Tibial artery (tissue), 4 donors: ENCODE measurements at regions not wholly inside any gene's neighbourhood (a gene's known extent, or its start where the extent isn't known, plus 50 kb on each side); places are given as distances from the start of the nearest gene placed in this dataset.

Experiments
- DNase-seq, 2 donors: peaks; one replicate each; pipeline ENCODE4 v3.0.0-alpha.2; 2019
- H3K27ac ChIP-seq, 2 donors: fragments of 200-600 bp; sonication (generic) in 1 of 2; 1 replicate in 1 of 2; 2 replicates in 1 of 2; pipeline ENCODE4 v1.5.1; 2018 to 2019; ENCODE audit warnings: mild to moderate bottlenecking in 1 of 2
- H3K27me3 ChIP-seq, 2 donors: fragments of 200-600 bp; sonication (generic) in 1 of 2; one replicate each; pipeline versions ENCODE4 v1.5.1 to v1.6.0; 2016 to 2019
- H3K36me3 ChIP-seq, 3 donors: fragments of 200-600 bp; sonication (generic) in 2 of 3; one replicate each; pipeline ENCODE4 v1.5.1; 2016 to 2019; ENCODE audit warnings: mild to moderate bottlenecking in 2 of 3
- H3K4me1 ChIP-seq, 4 donors: fragments of 200-600 bp; sonication (generic) in 2 of 4; 1 replicate in 3 of 4; 2 replicates in 1 of 4; pipeline ENCODE4 v1.5.1; 2016 to 2019
- H3K4me3 ChIP-seq, 2 donors: fragments of 200-600 bp; sonication (generic) in 1 of 2; 1 replicate in 1 of 2; 2 replicates in 1 of 2; pipeline ENCODE4 v1.5.1; 2018 to 2019; ENCODE audit warnings: mild to moderate bottlenecking in 2 of 2
- H3K9me3 ChIP-seq, 3 donors: fragments of 200-600 bp; sonication (generic) in 1 of 3; one replicate each; pipeline ENCODE4 v1.5.1; 2016 to 2019
- CTCF ChIP-seq, 2 experiments: fragments of 200-600 bp in 1 of 2; fragments of 450-650 bp in 1 of 2; IDR thresholded peaks; one replicate each; pipeline ENCODE4 v1.5.1; 2017 to 2019; ENCODE audit warnings: antibody characterized with exemption in 2 of 2, mild to moderate bottlenecking in 1 of 2, moderate library complexity in 1 of 2
- intact Hi-C: fragments of 100-400 bp; cut with DNase I; formaldehyde crosslinking; loops from one replicate; pipeline ENCODE4 v1.15.0; 2023; ENCODE audit warnings: low total_unique reads

- no peak overlapping the region for H3K4me3 ChIP-seq
- H3K36me3 ChIP-seq = no peaks in the 10 kb centered on the region
- H3K4me1 ChIP-seq = no peaks in the 10 kb centered on the region
- no peak for TF ChIP-seq CTCF (IDR thresholded peaks at IDR 0.05)
- H3K27me3 ChIP-seq = no peaks in the 10 kb centered on the region
- intact Hi-C loops = no loop called here
- peaks cover 0 to 3% (median 0%) of the 10 kb centered on the region in 3 donors for H3K9me3 ChIP-seq
- H3K27ac ChIP-seq = no peak overlapping the region
- DNase-seq = no peak
These were observed 448.2 kb downstream of the EDEM1 start for GRCh38 chr3:5635746-5636145.

- Histone ChIP-seq H3K27ac (no peak overlapping the region), H3K4me3 (no peak overlapping the region), H3K9me3 (peaks cover 0 to 3% (median 0%) of the 10 kb centered on the region in 3 donors), H3K4me1 (no peaks in the 10 kb centered on the region), H3K27me3 (no peaks in the 10 kb centered on the region), H3K36me3 (no peaks in the 10 kb centered on the region)
- no peak for TF ChIP-seq CTCF (IDR thresholded peaks at IDR 0.05)
- DNase-seq = no peak
- intact Hi-C loops = no loop called here
These were observed 451.0 kb downstream of the EDEM1 start for GRCh38 chr3:5638550-5638949.

GRCh38 chr3:5644773-5645670 lies 457.5 kb downstream of the EDEM1 start:
- no peak for TF ChIP-seq CTCF (IDR thresholded peaks at IDR 0.05)
- H3K27me3 ChIP-seq = no peaks in the 10 kb centered on the region
- no peak overlapping the region for H3K27ac ChIP-seq
- no peaks in the 10 kb centered on the region for H3K36me3 ChIP-seq
- H3K4me1 ChIP-seq = no peaks in the 10 kb centered on the region
- intact Hi-C loops = no loop called here
- no peak for DNase-seq
- no peaks in the 10 kb centered on the region for H3K9me3 ChIP-seq
- no peak overlapping the region for H3K4me3 ChIP-seq

DNA sequence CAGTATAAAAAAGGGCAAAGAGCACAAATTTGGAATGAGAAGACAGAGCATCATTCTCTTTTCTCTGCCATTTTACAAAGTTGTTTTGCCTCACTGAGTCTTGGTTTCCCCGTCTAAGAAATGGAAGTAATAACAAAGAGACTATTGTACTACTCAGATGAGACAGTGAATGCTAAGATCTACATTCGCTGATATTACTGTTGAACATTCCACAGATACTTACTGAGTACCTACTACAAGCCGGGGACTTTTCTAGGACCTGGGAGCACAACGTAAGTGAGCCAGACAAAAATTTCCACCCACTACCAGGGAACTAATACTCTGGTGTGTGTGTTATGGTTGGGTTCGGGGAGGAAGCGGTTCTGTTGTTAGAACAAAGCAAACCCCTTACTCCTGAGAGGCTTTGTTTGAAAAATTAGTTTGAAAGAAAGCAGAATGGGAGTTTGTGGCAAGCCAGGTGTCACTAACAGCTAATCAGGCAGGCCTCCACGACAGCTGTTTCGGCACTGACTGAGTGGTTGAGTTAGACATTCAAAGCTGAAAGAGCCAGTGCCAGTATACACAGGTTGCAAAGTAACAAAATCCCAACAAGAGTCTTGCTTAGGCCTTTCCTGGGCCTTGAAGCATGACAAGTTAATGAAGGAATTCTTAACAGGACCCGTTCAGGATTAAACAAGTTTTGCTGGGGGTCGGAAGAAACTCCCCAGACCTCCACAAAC lies 458.3 kb downstream of the EDEM1 start:
- Histone ChIP-seq H3K4me1 (no peaks in the 10 kb centered on the region), H3K27me3 (no peaks in the 10 kb centered on the region), H3K9me3 (no peaks in the 10 kb centered on the region), H3K27ac (no peak overlapping the region), H3K36me3 (no peaks in the 10 kb centered on the region), H3K4me3 (no peak overlapping the region)
- no peak for DNase-seq
- intact Hi-C loops = no loop called here
- TF ChIP-seq CTCF (IDR thresholded peaks at IDR 0.05) = no peak

DNA sequence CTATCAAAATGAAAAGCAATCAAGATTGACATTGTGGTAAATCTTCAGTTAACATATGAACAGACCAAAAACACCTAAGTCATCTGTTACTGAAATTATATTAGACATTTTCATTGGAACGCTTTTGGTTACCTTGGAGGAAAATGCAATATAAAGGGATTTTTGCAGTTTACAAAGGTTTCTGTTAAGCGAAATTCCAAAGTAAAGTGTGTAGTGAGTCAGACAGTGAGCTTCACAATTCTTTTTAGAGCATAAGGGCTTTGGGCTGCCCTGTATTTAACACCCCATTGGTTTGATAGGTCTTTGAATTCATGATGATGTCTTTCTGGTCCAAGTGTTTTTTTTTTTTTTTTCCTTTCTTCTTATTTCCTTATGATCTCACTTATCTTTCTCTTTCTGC lies 462.8 kb downstream of the EDEM1 start:
- no peak overlapping the region for H3K27ac ChIP-seq
- no peaks in the 10 kb centered on the region for H3K36me3 ChIP-seq
- H3K9me3 ChIP-seq = no peaks in the 10 kb centered on the region
- intact Hi-C loops = no loop called here
- no peak for TF ChIP-seq CTCF (IDR thresholded peaks at IDR 0.05)
- no peak for DNase-seq
- no peaks in the 10 kb centered on the region for H3K27me3 ChIP-seq
- H3K4me3 ChIP-seq = no peak overlapping the region
- H3K4me1 ChIP-seq = no peaks in the 10 kb centered on the region
